Dedifferentiated amniotic fluid mesenchymal stem cell (primary cell): ENCODE measurements at regions not wholly inside any gene's neighbourhood (a gene's known extent, or its start where the extent isn't known, plus 50 kb on each side); places are given as distances from the start of the nearest gene placed in this dataset.
"Not testable (repeated sequence)": the region's sequence is repeated elsewhere in the genome, so short reads cannot be mapped to it uniquely, and the experiment has no call there.

ENCODE experiments used
- DNase-seq: peaks from one replicate; pipeline ENCODE4 v3.0.0-alpha.2; 2016; ENCODE audit errors: extremely low spot score

DNA sequence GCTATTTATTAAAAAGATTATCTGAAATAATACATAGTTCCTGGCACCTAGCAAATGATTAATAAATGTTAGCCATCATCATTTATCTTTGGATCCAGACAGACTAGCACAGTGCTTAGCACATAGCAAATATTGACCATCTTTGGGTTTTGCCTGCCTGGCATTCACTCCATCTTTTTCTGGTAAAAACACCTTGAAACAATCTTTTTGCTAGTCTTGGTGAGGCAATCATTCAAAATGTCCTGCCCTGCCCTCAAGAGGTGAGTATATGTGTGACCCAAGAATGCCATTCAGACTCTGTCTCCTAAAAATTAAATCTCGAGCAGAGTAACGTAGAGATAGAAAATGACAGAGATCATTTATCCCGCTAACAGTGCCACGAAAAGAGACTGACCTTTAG, 78.3 kb upstream of the ZNF280D start:
- DNase-seq, result no peak

- no peak for DNase-seq
These were observed 74.9 kb upstream of the ZNF280D start for GRCh38 chr15:56808160-56808559.

- no peak for DNase-seq
These were observed 72.8 kb upstream of the ZNF280D start for GRCh38 chr15:56806148-56806536.

DNA sequence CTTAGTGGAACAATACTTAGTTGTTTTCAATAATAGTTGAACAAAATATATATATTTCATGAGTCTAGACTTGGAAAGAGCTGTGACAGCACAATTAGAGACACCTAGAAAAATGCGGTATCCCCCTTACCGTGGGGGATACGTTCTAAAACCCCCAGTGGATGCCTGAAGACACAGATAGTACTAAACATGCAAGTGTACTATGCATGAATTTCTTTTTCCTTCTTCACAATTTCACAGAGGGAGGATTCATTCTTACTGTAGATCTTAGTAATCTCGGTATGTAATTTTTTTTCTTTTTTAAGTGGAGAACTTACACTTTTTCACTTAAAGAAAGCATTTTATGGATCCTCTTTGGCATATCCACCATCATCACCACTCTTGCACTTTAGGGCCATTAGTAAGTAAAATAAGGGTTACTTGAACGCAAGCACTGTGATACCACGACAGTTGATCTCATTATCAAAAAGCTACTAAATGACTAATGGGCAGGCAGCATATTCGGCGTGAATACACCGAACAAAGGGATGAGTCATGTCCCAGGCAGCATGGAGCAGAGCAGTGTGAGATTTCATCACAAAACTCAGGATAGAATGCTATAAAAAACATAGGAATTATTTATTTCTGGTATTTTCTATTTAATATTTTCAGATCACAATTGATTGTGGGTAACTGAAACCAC, 72.3 kb upstream of the ZNF280D start:
- DNase-seq, result peak; percentile 77

GRCh38 chr15:56804938-56805337, 71.6 kb upstream of the ZNF280D start:
- DNase-seq, result no peak

GRCh38 chr15:56804279-56804678, 71.0 kb upstream of the ZNF280D start:
- DNase-seq, result no peak

GRCh38 chr15:56802161-56802560, 68.9 kb upstream of the ZNF280D start:
- no peak for DNase-seq

DNA sequence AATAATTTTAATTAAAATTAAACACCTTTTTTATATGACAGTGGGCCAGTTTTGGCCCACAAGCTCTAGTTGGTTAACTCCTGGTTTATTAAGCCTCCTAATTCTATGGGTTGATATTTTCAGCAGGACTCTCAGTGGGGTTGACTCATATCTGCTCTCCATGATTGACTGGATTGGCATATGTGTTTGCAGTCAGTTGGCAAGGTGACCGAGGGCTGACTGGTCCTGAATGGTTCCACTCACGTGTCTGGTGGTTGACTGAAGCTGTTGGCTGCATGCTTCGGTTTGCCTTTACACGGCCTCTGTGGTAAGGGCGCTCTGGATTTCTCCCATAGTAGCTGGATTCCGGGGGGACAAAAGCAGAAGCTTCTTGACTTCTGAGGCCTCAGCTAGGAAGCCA, 65.3 kb upstream of the ZNF280D start:
- DNase-seq, result no peak

- DNase-seq, result no peak
These were observed 64.5 kb upstream of the ZNF280D start for GRCh38 chr15:56797720-56798275.

- no peak for DNase-seq
These were observed 62.2 kb upstream of the ZNF280D start for GRCh38 chr15:56795502-56795901.

DNA sequence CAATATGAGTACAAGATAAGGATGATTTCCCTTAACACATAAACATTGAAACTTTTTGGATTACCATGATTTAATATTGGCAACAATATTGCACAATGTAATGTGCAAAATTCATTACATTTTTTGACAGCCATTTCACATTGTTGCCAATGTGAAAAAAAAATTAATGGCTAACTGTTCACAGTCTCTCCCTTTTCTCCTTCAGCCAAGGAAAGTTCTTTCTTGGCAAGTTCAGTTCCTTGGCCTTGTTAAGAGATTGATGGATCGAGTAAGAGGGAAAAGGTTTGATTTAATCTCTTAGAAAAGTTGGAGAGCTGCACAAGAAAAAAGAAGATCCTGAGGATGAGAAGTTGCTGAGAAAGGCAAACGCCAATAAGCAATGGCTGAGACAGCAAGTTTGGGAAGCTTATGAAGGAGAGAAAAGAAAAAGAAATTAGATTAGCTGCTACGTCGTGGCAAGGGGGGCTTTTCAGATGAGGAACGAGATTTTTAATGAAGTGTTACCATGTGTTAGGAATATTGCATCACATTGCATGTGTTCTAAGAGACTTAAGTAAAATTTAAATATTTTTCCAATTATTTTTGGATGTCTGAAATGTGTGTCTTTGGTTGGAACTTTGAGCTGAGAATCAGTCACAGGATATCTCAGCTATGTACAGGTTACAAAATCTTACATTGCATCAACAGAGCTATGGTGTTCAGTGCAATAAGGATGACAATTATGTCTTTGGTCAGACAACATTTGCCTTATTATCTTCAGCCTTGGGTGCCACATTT, 61.4 kb upstream of the ZNF280D start:
- no peak for DNase-seq

DNA sequence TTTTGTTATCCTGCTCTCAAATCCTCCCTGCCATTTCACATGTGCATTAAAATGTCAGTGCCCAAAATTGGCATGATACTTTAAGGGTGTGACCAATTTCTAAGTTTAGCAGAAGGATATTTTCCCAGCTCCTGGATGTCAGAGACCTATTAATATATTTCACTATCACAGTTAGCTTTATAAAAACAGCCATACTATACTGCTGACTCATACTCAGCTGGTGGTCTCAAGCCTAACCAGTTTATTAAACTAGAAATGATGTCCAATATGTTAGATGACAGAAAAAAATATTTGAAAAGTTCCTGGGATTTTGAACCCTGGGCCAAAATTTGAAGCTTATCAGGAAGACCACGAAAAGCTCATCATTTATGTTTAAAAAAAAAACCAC, 60.9 kb upstream of the ZNF280D start:
- no peak for DNase-seq

GRCh38 chr15:56792211-56792610, 58.9 kb upstream of the ZNF280D start:
- DNase-seq, result no peak

DNA sequence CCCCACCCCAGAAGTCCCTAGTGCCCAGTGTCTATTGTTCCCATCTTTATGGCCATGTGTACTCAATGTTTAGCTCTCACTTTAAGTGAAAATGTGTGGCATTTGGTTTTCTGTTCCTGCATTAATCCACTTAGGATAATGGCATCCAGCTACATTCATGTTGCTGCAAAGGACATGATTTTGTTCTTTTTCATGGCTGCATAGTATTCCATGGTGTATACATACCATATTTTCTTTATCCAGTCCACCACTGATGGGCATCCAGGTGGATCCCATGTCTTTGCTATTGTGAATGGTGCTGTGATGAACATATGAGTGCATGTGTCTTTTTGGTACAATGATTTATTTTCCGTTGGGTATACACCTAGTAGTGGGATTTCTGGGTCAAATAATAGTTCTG, 58.2 kb upstream of the ZNF280D start:
- not testable (repeated sequence) for DNase-seq

- DNase-seq, result no peak
These were observed 55.0 kb upstream of the ZNF280D start for GRCh38 chr15:56788359-56788758.

DNA sequence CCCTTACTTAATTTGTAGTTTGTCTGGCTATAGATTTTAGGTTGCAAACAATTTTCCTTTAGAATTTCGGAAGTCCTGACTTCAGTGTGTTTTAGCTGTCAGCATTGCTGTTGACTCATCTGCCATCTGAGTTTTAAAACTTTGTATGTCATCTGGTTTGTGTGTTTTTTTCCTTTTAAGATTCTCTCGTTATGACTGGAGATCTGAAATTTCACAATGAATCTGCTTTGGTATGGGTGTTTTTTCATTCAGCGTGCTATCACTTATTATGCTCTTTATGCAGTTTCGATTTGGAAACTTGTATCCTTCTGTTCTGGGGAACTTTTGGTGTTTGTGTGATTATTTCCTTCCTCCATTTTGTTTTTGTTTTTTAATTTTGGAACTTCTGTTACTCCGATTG, 53.7 kb upstream of the ZNF280D start:
- no peak for DNase-seq

- DNase-seq, result no peak
These were observed 50.8 kb upstream of the ZNF280D start for GRCh38 chr15:56783857-56784661.

- no peak for DNase-seq
These were observed 50.0 kb upstream of the ZNF280D start for GRCh38 chr15:56783156-56783856.
